GM19023 (cell line): ENCODE measurements at regions not wholly inside any gene's neighbourhood (a gene's known extent, or its start where the extent isn't known, plus 50 kb on each side); places are given as distances from the start of the nearest gene placed in this dataset.

Experiments
- ATAC-seq: cut with Tn5 transposase; IDR thresholded peaks from one replicate; pipeline ENCODE4 v1.9.1; 2021; ENCODE audit warnings: mild to moderate bottlenecking, moderate library complexity; ENCODE audit not compliant: unreplicated experiment

DNA sequence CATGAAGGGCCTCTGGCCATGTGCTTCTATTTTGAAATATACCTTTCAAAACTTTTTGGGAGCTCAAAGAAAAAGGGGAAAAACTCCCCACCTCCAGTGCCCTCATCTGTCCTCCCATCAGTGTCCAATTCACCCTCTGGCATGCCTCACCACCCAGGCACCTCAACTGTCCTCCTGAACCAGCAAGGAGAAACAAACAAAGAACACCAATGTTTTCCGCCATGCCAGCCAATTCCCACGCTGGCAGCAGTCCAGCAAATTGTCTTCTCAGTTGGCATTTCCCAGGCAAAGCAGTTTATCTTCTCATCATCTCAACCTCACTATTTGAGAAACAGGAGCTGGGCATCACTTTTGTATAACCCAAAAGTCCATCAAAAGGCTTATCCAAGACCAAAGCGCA, 496.9 kb downstream of the SOX6 start:
- ATAC-seq: no peak

DNA sequence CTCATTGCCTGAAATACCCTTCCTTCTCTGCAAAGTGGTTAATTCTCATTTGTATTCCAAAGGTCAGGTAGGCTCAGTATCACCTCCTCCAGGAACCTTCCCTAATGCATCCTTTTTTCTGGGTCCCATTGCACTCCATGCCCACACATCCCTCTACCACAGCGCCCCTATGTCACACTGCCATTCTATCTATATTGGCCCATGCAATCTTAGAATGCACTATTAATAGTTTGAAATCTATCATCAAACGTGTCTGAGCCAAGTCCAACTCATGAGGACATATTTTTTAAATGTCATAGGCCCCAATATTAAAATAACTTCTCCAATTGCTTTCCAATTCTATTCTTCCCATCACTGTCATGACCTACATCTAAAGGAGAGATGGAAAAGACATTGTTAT, 495.1 kb downstream of the SOX6 start:
- ATAC-seq: no peak

DNA sequence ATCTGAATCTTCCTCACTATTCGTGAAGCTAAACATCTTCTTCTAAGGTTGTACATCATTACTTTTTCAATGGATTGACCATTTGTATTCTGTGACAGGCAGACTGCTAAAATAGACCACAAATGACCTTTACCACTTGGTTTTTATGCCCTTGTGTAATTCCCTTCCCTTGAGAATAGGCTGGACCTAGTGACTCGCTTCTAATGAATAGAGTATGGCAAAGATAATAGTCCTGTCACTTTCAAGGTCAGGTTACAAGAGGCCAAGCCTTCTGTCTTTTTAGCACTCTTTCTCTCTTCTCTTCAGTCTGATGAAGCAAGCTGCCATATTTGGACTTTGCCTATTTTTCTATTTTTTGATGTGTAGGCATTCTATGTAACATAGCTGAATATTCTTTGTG, 492.9 kb downstream of the SOX6 start:
- no peak for ATAC-seq

DNA sequence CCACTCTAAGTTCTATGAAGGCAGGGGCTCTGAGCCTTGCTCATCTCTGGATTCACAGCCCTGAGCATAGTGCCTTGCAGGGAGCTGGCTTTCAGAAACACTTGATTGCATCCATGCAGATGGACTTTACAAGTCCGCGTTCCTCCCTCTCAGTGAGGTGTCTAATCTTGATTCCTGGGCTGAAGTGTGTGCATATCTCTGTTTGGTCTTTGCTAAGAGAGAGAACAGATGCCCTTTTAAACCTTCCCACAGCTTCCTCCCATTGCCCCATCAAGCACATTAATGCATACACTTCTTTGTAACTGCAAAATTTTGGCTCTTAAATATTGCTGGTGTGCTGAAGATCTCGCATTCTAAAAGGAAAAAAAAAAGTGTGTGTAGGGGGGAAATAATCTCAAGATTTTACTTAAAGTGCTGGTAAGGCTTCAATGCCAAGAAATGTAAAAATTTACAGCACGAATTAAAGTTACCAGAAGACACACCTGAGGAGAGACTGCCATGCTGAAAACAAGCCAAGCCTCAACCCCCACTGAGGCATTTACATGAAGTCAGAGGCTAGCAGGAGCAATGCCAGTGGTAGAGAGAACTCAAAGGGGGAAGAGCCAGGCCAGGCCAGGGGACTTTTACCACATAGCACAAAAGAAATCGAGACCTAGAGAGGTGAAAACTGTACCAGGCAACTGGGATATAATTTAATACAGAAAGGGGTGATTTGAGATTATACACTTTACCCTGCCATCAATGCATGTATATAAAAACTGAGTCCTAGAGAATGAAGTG, 492.1 kb downstream of the SOX6 start:
- ATAC-seq: no peak

DNA sequence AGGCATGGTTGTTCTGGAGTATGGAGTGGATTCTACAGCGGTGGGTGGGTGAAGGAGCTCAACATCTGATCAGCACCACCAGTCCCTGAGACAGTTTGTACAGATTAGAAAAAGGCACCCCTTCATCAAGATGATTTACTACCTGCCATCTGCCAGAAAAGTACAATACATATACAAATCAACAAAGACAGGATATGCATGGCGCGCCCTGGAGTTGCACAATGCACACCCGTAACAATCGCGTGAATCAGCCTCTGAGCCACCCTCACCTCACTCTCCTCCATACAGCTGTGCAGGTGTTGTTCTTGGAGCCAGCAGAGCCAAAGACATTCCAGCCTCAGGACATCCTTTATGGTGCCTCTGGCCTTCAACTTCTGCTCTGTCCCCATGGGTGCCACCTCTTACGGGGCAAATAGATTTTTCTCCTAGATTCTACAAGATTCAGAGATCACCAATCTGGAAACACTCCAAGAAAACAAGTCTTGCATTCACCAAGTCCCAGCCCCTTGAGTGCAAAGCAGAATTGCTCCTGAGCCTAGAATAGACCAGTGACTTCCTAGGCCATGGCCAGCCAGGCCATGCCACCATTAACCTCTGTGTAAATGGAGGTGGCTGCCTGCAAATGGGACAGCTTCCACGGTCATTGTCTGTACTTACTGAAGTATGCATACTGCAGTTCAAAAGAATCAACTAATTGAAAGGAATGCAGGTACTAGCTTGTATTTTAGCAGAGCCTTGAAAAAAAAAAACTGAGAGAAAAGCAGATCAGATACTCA, 490.9 kb downstream of the SOX6 start:
- no peak for ATAC-seq

DNA sequence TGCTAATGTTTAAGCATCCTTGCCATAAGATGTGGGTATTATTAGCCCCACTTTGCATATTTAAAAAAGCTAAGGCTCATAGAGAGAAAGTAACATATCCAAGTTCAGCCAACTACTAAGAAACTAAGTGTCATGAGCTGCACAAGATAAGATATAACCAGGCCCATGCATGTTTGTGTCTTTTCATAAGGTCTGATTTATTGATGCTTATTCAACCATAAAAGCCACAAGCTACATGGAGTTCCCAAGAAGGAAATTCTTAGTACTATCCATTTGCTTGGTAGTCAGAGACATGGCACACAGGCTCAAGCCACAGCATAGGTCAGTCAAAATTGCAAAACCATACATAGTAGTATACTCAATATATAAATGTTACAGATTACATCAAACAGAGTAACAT, 488.5 kb downstream of the SOX6 start:
- ATAC-seq: no peak

DNA sequence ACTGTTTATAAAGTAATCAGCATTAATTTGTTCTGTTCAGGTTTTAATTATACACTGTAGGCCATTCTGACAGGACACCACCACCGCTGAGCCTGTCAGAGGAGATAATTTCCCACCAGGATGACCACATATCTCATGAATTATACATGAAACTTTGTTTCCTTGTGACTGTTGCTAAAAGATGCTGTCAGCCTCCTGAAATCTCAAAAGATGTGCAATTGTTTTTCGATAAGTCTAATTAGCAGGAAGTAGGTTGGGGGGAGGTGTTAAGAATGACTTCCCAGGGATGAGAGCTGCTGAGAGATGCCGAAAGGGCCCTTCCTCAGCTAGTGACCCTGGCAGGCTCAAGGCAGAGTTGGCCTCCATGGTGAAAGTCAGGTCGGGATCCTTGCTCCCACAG, 485.4 kb downstream of the SOX6 start:
- no peak for ATAC-seq

DNA sequence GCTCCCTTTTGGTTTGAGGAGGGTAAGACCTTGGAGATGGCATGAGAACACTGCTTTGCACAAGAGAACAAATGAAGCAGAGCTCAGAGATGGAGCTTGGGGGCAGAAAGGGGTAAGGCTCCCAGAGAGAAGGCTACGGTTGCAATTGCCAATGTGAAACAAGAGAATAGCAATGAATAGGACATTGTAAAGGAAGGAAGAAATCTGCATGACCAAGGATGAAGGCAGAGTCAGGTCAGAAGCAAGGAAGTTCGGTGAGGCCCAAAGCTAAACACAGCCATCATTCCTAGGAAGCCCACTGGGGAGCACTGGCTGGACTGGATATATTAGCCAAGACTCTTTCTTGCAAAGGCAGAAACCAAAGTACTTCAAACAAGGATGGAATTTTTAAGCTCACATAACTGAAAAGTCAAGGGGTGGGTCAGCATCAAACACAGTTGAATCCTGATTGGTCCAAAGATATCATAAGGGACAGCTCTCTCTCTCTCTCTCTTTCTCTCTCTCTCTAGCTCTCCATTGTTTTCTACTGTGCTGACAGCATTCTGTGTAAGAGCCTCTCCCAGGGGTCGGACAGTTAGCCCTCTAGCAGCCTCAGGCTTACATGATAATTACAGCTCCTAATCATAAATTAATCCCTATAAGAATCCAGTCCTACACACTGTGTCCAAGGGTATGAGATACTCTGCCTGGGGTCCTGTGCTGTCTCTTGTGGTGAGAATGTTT, 484.3 kb downstream of the SOX6 start:
- ATAC-seq: no peak

DNA sequence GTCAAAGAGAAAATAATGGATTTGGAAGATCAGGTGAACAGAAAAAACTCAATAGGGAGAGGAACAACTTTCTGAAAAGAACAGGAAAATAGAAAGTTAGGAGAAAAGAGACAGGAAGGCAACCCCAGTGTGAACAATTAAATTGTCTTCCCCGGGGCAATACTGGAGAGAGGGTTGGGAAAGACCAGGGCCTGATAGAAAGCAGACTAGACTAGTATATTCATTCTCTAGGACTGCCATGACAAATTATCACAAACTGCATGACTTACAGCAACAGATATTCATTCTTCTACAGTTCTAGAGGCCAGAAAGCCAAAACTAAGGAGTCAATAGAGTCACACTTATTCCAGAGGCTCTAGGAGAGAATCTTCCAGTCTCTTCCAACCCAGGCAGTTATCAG, 482.8 kb downstream of the SOX6 start:
- no peak for ATAC-seq

DNA sequence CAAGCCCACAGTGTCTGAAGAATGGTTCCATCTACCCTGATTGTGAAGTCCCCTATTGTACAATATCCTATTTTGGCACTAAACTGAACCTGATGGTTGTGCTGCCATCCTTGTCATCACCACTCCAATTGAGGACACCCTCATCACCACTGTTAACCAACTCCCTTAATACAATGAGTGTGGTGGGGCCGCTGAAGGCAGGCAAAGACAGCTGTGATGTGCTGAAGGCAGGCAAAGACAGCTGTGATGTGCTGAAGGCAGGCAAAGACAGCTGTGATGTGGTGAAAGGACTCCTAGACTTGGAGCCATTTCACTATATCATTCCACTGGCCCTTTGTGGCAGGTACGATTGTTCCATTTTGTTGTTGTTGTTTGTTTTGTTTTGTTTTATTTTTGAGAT, 481.6 kb downstream of the SOX6 start:
- no peak for ATAC-seq

DNA sequence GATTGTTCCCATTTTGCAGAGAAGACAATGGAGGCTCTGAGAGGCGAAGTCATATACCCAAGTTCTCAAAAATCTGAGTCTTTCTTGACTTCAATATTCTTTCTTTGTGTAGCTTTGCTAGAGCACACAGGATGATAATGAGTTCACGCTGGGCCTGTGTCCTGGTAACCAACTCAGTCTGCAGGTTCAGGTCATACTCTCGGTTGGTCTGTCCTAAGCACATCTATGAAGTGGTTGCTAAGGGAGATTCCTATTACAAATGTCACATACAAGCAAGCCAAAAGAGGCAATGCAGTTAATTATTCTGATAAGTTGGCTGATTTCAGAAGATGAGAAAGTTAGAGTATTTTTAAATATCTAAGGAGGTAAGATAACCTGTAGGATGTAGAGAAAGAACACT, 481.0 kb downstream of the SOX6 start:
- ATAC-seq: no peak

DNA sequence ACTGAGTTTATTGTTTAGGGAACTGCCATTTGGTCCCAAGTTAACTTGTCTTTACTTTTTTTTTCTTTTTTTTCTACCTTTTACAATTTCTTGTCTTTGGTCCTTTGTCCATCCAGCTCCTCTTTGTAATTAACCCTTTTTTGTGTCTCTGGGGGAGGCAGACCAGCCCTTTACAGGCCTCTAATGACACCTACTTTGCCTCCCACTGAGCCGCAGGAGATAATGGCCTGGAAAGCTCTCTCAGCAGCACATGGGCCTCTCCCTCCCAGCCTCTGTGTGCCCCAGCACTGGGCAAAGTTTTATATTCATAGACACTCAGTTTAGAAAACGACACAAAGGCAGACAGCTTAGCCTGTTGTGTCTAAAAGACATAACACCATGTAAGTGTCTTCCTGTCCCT, 480.4 kb downstream of the SOX6 start:
- no peak for ATAC-seq

DNA sequence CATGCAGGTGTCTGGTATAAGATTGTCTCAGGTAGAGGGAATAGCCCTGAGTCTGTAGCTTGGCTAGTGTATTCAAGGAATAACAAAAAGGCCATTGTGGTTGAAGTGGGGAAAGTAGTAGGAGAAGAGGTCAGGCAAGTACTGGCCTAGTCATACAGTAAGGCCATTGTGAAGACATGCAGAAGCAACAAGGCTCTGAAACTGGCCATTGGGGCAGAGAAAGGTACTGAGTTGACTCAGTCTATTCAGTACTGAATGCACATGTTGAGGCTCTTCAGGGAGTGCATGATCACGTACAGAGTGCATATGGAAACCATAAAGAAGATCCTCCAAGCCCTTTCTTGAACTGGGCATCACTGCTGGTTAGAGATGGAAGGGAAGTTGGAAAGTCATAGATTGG, 477.6 kb downstream of the SOX6 start:
- ATAC-seq: no peak

DNA sequence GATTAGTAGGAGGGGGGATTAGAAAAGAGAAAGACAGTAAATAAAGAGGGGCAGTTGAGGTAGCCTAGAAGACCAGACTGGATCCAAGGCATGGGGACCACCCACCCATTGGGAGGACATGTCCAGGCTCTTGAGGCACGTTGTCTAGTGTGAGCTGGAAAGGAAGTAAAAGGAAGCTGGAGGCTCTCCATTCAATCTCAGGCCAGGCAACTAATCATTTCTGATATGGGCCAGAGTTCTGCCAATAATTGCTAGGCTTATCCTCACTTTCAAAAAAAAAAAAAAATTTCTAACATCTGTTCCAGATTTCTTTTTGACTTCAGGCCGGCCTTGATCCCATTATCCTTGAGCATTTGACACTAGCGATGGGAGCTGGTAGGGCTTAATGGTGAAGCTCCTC, 476.1 kb downstream of the SOX6 start:
- no peak for ATAC-seq

DNA sequence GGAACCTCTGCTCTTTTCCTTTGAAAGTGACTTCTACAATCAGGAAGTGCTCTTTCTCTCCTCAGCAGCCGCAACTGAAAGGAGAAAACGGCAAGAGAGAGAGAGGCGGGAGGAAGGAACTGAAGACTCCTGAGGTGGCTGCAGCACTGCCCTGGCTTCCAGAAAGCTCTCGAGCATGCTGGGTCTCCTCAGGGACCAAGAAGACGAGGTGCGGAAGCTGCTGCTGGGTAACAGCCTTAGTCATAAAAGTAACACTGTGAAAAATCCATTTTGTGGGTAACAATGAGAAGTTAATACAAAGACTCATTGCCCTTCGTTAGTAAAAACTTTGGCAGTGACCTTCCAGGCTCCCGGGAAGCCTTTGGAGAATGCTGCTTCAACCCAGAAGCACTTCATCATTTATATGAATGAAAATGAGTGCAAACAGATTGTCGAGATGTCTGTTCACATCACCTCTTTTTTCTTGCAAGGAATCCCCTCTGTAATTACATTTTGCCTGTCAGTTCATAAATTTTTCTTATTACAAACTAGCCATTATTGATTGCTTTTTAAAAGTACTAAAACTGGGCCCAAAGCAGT, 473.4 kb downstream of the SOX6 start:
- no peak for ATAC-seq

DNA sequence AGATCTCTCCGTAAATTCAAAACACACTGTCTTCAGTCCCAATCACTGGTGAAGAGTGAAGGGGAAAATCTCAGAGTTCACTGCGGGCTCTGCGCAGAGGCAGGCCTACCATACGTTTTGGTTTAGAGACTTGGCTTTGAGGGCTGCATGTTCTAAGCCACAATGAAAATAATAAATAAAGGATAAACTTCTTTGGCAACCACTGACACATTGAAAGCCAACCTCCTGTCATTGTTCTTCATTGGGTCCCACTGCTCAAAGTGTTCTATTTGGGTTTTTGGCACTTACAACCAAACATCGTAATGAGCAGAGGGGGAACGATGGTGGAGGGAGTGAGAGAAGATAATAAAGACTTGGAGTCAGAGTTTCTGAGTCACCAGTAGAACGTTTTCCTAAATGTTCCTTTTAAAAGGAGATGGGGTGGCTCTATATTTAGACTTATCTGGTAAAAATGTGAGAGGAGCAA, 472.9 kb downstream of the SOX6 start:
- no peak for ATAC-seq

DNA sequence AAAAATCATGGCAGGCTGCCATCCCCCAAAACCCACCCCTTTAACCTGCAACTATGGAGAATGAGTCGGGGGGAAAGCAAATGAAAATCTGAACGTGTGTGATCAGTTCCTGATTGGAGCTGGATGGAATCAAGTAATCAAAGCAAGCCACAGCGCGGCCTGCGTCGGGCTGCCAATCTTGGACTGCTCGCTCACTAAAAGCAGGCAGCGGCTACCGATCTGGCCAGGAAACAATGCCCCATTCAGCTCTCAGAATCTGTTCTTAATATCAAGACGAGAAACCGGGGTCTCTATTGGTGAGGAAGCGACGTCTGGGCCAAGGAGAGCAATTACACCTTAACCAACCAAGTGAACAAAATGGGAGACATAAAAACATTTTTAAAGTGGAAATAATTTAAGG, 472.2 kb downstream of the SOX6 start:
- no peak for ATAC-seq

DNA sequence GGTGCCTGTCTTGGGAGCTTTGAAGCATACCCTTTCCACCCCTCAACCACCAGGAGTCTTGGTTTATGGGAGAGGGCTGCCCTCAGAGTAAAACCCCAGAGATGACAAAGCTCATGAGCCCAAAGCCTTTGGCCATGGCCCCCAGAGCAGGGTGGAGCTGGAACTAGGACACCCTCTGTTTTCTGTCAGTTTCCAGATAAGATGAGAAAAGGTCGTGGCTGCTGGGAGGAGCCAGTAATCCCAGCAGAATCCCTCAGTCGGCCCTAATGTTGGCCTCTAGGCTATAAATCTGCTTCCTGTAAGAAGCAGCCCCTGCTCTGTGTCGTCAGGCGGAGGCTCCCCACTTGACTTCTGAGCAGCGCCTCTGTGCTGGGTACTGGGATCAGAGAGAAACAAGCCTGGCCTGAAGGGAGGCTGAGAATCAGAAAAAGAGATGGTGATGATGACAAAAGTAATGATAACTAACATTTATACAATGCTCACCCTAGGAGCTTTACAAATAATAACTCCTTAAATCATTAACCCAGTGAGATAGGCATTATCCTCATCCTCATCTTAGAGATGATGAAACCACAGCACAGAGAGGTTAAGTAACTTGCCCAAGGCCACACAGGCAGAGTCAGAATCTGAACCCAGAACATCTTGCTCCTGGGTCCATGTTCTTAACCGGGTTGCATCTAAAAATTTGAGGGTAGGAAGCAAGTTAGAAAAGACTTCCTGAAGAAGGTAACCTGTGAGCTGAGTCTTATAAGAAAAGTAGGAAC, 471.4 kb downstream of the SOX6 start:
- ATAC-seq: no peak

DNA sequence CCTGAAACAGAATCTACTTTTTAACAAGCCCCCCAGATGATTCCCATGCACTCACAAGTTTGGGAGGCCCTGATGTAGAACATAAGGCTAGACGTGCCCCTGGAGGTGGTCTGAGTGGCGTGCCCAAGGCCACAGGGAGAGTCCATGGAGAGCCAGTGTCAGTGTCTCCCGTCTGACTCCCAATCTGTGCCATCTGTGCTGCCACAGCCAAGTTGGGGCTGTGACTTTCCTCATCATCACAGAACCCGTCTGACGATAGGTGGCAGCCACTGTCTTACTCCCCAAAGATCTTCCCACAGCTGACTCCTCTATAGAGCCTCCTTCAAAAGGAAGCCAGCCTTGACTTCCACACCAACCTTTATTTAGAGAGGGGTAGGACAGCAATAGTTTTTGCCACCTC, 470.5 kb downstream of the SOX6 start:
- no peak for ATAC-seq

DNA sequence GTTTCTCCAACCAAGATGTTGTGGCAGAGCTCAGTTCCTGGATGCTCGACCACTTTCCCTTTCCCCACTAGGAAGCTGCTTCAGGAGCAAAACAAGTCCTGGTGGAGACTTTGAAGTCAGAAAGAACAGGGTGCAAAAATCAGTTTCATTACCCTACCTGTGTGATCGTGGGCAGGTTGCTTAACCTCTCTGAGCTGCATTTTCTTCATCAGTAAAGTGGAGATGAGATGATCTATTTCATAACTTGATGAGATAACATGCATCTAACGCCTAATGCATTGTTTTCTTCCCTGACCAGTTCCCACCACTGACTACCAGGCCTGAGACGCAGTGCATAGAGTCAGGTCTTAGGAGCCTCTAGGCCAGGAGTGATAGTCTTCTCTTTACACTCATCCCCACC, 470.0 kb downstream of the SOX6 start:
- no peak for ATAC-seq

DNA sequence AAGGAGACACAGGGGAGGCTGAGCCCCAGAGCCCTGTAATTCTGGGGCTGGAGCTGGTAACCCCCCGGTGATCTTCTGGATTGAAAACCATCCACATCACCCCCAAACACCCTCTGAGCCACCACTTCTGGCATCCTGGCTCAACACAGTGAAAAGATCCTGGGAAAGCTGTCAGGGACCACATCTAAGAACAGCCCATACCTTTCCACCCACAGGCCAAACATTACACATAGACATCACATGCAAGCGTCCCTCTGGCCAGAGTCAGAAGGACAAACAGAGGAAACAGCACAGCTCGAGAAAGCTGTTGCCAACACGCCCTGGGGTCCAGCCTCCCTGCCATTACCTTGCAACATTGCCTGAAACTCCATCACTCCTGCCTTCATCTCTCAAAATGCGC, 469.5 kb downstream of the SOX6 start:
- ATAC-seq: no peak
